ENCODE measurements at regions not wholly inside any gene's neighbourhood (a gene's known extent, or its start where the extent isn't known, plus 50 kb on each side); places are given as distances from the start of the nearest gene placed in this dataset.
"Not testable (repeated sequence)": the region's sequence is repeated elsewhere in the genome, so short reads cannot be mapped to it uniquely, and the experiment has no call there.

DNA sequence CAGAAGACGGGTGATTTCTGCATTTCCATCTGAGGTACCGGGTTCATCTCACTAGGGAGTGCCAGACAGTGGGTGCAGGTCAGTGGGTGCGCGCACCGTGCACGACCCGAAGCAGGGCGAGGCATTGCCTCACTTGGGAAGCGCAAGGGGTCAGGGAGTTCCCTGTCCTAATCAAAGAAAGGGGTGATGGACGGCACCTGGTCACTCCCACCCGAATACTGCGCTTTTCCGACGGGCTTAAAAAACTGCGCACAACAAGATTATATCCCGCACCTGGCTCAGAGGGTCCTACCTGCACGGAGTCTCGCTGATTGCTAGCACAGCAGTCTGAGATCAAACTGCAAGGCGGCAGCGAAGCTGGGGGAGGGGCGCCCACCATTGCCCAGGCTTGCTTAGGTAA lies 1403.1 kb downstream of the REEP3 start:
- not testable (repeated sequence) for DNase-seq (ENCODE audit: low read depth in 2 of 3, low spot score in 1 of 3)

DNA sequence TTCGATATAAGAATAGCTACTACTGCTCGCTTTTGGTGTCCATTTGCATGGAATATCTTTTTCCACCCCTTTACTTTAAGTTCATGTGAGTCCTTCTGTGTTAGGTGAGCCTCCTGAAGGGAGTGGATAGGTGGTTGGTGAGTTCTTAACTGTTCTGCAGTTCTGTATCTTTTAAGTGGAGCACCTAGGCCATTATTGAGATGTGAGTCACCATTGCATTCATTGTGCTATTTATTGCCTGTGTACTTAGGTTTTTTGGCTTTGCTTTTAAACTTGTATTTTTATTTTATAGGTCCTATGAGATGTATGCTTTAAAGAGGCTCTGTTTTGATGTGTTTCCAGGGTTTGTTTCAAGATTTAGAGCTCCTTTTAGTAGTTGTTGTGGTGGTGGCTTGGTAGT lies 1430.8 kb downstream of the REEP3 start:
- no peak for DNase-seq (ENCODE audit: low read depth in 2 of 3, low spot score in 1 of 3)

DNA sequence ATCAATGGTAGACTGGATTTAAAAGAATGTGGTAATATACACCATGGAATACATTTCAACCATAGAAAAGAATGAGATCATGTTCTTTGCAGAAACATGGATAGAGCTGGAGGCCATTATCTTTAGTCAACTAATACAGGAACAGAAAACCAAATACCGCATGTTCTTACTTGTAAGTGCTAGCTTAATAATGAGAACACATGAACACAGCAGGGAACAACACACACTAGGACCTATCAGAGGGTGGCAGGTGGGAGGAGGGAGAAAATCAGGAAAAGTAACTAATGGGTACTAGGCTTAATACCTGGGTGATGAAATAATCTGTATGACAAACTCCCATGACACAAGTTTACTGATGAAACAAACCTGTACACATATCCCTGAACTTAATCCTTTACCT lies 1435.2 kb downstream of the REEP3 start:
- no peak for DNase-seq (ENCODE audit: low read depth in 2 of 3, low spot score in 1 of 3)

DNA sequence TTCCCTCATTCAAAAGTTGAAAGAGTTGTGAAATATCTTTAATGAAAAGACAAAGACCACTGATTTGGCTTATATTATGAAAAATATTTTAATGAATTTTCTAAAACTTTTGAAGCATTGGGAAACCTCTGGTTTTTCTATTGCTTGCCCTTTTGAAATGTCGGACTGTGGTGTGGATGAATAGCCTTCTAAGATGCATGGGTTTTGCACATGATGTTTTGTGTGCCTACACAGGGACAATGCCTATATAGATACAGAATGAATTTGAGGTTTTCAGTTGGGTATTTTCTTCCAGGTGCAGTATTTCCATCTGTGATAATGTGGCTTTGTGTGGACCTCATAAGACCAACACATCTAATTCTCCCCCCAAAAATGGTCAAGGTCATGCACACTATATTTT lies 1437.9 kb downstream of the REEP3 start:
- no peak for DNase-seq (ENCODE audit: low read depth in 2 of 3, low spot score in 1 of 3)

DNA sequence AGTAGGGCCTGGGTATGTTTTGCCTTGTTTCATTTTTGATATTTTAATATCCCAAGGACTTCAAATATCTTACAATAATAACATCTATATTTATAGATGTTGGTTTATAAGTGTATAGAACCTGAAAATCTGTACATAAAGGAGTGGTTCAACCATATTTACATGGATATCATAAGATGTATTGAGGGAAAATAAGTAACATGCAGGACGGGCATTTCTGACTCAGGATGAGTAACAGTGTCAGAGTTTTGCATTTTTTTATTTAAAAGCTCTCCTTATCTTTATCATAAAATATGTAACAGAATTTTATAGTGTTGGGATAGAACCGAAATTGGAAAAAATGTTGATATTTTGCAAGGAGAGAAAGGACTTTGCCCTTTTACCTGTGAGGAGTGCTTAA lies 1438.7 kb downstream of the REEP3 start:
- DNase-seq (ENCODE audit: low read depth in 2 of 3, low spot score in 1 of 3): no peak

DNA sequence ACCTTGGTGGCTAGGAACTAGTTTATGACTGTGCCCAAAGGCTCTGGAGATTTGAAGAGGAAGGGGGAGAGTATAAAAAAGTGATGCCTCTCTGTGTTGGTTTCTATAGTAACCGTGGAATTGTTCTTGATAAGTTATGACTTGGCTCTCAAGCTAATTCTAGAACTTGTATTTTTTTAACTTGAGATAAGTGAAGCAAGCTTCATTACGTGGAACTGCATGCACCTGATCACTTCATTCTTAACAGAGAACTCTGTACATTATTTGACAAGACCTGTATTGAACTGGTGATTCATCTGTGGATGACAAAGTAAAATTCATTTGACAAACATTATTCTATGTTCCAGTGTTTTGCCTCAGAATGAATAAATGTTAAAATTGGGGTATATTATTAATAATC lies 1452.2 kb downstream of the REEP3 start:
- no peak for DNase-seq (ENCODE audit: low read depth in 2 of 3, low spot score in 1 of 3)

DNA sequence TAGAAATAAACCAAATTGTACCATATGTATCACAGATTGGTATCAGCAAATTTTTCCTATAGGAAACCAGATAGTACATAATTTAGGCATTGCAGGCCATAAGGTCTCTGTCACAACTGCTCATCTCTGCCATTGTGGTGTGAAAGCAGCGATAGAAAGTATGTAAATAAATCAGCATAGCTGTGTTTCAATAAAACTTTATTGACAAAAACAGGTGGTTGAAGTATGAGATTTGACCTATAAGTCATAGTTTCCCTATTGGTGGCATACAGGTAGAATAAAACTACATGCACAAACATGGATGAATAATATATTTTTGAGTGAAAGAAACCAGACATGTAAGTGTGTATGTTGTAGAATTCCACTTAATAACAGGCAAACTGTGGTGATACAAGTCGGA lies 1454.9 kb downstream of the REEP3 start:
- no peak for DNase-seq (ENCODE audit: low read depth in 2 of 3, low spot score in 1 of 3)

DNA sequence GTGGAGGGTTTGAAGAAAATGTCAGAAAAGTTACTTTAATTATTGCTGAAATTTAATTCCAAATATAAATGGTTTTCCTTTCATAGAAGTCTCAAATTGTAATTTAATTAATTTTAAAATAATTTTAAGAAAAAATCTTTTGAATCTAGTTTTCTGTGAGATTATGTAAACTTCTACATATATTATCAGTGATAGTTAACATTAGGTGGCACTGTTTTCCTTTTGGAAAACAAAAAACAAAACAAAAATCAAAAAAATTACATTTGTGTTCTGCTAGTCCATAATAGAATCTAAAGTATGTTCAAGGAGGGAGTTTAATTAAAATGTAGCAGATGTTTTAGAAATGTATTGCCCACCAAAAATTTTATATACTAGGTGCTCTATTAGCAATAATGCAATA lies 1456.7 kb downstream of the REEP3 start:
- no peak for DNase-seq (ENCODE audit: low read depth in 2 of 3, low spot score in 1 of 3)

DNA sequence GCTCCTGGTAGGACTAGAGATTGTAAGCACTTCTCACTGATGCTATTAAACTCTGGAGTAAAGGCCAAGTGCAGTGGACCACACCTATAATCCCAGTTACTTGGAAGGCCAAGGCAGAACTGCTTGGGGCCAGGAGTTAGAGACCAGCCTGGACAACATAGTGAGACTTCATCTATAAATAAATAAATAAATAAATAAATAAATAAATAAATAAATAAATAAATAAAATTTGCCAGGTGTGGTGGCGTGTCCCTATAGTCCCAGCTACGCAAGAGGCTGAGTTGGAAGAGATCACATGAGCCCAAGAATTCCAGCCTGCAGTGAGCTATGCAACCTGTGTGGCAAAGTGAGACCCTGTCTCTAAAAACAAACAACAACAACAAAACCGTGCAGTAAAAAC lies 1475.7 kb downstream of the REEP3 start:
- DNase-seq (ENCODE audit: low read depth in 2 of 3, low spot score in 1 of 3): no peak

DNA sequence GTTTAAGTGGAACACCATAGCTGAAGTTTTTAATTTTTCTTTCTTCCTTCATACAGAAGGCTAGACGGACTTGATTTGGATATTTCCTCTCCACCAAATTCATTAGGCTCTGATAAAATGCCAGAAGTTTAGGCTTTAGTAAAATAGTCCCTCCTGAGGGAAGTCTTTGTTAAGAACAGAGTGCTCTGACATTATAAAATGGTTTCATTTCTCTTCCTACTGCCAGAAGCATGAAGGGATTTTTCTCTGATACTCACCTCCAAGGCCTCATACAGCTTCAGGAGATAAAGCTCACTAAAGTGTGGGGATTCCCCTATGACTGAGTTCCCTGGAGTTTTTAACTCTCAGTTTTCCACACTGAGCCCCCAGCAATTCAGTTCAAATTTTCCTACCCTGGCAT lies 1489.6 kb downstream of the REEP3 start:
- no peak for DNase-seq (ENCODE audit: low read depth in 2 of 3, low spot score in 1 of 3)

DNA sequence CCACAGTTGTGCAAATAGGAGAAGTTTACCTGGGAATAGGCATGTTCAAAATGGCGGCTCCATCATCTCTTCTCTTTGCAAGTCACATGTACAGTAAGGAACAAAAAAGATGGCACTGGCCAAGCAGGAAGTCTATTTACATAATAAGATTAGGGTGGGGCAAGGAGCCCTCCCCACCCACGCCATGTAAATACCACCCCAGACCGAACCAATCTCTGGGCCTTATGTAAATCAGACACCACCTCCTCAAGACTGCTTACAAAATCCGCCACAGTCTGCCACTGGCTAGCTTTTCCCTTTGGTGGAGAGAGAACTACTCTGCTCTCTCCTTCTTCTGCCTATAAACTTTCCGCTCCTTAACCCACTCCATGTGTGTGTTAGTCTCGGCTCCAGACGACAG lies 1496.3 kb downstream of the REEP3 start:
- DNase-seq (ENCODE audit: low read depth in 2 of 3, low spot score in 1 of 3): no peak

DNA sequence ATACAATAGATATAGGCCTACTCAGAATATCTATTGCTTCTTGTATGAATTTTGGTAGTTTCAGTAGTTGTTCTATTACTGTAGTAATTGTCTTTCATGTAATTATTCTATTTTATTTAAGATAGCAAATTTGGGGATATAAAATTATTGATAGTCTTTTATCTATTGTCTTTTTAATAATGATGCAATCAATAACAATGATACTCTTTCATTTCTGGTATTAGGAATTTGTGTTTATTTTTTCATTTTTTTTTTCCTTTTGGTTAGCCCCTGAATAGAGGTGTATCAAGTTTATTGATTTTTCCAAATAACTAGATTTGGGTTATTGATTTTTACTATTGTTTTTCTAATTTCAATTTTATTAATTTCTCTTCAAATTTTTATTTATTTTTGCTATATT lies 1503.7 kb downstream of the REEP3 start:
- no peak for DNase-seq (ENCODE audit: low read depth in 2 of 3, low spot score in 1 of 3)

DNA sequence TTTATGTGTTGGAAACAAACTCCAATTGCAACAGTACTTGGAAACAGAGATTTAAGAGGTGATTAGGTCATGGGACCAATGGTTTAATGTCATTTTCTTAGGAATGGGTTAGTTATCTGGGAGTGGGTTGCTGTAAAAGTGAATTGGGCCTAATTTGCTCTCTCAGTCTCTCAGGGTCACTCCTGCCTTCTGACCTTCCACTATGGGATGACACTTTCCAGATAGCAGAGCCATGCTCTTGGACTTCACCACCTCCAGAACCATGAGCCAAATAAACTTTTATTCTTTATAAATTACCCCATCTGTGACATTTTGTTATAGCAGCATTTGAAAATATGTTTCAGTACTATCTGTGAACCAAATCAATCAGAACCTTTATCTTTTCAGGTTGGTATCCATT lies 1509.1 kb downstream of the REEP3 start:
- DNase-seq (ENCODE audit: low read depth in 2 of 3, low spot score in 1 of 3): no peak

DNA sequence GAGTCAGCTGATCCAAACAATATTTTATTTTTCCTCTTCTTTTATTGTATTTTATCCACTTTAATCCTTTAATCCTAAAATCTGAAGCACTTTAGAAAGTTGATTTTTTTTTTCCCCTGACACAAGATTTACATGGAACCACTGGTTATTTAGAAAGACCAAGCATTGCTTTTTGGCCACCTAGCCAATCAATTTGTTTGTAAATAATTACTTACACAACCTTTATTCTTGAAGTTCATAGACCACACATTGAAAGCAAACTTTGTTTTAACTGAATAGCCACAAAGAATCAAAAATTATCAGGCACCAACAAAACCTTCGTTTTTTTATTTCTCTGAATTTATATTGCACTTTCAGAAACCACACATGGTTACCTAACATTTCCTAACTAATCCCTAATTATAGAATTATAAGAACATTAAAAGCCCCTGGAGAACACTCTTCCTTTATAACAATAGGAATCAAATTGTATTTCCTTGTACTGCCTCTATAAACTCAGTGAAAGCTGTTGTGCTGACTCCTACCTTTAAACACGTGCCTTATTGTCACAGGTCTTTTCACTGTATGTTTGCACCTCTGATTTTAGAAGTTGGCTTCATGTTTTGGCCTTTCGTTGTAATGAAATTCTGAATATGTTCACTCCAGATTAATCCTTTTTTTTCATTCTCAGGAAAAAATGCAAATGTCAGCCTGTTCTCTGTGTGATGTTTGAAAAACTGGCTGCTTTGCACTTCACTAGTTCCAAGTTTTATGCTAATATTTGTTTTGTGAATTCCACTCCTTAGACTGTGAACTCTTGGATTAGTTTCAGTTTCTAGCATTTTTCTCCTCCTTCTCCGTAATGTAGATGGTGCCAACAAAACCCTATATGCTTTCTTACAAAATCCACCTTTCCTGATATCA lies 1511.9 kb downstream of the REEP3 start:
- DNase-seq (ENCODE audit: low read depth in 2 of 3, low spot score in 1 of 3): no peak

DNA sequence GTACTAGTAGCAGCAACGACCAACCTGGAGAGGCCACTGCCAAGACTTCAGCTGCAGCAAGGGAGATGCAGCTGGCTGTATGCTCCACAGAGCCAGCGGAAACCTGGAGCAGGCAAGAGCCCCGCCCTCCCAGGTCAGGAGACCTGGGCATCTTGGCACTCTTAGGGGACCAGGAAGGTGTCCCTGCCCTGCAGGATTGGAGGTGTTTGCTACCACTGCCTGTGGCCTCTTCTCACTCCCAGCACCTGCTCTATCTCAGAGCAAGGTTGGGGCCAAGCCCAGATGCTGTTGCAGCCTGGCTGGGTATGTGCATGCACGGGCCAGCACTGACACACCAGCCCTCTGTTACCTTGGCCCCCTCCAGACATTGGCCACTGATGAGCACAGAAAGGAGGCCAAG lies 1512.8 kb downstream of the REEP3 start:
- no peak for DNase-seq (ENCODE audit: low read depth in 2 of 3, low spot score in 1 of 3)

DNA sequence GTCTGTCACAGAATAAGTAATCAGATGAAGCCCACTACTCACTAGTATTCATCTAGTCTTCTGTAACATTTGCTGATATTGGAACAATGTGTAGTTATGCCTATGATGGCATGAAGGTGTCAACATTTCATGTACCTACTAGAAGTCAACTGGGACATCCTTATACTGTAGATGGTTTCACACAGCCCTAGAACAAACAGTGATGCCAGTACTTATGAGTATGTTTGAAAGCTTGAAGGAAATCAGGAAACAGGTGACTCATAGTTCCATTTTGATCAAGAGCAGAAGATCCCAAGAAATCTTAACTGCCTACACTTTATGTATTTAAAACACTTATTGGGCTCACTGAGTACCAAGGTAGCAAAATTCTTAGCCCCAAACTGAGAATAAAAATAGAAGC lies 1519.6 kb downstream of the REEP3 start:
- DNase-seq (ENCODE audit: low read depth in 2 of 3, low spot score in 1 of 3): no peak

DNA sequence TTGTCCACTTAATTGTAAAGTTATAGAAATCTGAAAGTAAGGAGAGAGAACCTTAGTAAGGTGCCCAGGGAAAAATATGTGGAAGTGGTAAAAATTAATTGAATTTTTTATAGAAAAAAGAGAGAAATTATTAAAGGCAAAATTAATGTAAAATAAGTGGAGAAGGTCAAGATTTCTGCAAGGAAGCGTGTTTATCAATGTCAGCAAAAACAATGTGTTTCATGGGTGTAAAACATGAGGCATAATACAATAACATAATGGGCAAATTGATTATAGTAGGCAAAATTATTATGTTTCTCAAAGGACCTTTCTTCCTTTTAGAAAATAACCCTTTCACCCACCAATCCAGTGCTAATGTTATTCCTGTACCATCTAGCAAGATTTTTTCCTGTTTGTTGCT lies 1520.1 kb downstream of the REEP3 start:
- DNase-seq (ENCODE audit: low read depth in 2 of 3, low spot score in 1 of 3): no peak

DNA sequence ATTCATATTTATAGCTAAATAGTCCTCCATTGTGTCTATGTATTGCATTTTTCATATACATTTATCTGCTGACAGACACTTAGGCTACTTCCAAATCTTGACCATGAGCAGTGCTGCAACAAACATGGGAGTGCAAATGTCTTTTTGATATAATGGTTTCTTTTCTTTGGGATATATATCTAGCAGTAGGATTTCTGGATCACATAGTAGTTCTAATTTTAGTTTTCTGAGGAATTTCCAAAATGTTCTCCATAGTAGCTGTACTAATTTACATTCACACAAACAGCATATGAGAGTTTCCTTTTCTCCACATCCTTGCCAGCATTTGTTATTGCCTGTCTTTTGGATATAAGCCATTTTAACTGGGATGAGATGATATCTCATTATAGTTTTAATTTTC lies 1521.3 kb downstream of the REEP3 start:
- no peak for DNase-seq (ENCODE audit: low read depth in 2 of 3, low spot score in 1 of 3)

DNA sequence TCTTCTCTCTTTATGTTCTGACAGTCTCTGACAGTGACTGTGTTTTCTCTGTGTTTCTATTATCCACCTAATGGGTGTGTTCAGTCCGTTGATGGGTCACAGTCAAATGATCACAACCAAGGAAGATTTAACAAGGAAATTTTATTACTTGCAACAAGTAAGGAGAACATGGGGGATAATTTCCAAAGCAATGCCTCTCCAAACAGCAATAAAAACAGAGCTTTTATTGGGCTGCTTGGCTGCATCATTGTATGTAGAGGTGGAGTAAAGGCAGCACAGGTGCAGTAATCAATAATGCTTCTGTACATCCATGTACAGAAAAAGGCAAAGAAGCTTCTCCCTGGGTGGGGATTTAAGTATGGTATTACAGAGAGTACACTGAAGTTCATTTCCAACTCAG lies 1525.6 kb downstream of the REEP3 start:
- DNase-seq (ENCODE audit: low read depth in 2 of 3, low spot score in 1 of 3): no peak

DNA sequence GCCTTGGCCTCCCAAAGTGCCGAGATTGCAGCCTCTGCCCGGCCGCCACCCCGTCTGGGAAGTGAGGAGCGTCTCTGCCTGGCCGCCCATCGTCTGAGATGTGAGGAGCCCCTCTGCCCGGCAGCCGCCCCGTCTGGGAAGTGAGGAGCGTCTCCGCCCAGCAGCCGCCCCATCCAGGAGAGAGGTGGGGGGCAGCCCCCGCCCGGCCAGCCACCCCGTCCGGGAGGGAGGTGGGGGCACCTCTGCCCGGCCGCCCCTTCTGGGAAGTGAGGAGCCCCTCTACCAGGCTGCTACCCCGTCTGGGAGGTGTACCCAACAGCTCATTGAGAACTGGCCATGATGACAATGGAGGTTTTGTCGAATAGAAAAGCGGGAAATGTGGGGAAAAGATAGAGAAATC lies 1530.9 kb downstream of the REEP3 start:
- DNase-seq (ENCODE audit: low read depth in 2 of 3, low spot score in 1 of 3): not testable (repeated sequence)

DNA sequence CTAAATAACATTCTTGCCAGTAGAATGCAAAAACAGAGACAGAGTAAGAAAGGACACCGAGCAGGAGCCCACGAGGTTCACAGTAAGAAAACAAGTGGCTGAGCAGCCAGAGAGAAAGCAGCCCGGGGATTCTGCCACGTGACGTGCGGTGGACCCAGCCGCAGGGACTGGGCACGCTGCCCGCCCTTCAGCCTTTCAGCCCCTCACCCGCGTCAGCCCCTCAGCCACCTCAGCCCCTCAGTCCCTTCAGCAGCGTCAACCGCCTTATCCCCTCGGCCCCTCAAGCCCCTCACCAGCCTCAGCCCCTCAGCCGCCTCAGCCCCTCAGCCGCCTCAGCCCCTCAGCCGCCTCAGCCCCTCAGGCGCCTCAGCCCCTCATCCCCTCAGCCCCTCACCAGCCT lies 1532.2 kb downstream of the REEP3 start:
- DNase-seq (ENCODE audit: low read depth in 2 of 3, low spot score in 1 of 3): not testable (repeated sequence)

DNA sequence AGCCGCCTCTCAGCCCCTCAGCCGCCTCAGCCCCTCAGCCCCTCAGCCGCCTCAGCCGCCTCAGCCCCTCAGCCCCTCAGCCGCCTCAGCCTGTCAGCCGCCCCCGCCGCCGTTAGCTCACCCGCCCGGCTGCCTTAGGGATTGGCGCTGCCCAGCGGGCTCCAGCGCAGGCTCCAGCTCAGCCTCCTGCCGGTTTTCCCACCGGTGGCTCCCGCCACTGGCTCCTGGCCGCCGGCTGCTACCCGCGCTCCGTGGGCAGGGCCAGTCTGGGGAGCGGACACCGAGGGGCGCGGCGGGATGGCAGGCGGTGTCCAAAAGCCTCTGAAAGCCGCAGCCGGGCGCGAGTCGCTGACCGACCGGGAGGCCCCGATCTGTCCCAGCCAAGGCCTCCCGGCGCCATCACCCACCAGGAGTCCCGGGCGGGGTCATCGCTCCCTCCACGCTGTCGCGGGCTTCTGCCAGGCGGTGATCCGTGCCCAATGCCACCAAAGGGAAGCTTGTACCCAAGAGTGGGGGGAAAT lies 1532.7 kb downstream of the REEP3 start:
- DNase-seq (ENCODE audit: low read depth in 2 of 3, low spot score in 1 of 3): not testable (repeated sequence)

DNA sequence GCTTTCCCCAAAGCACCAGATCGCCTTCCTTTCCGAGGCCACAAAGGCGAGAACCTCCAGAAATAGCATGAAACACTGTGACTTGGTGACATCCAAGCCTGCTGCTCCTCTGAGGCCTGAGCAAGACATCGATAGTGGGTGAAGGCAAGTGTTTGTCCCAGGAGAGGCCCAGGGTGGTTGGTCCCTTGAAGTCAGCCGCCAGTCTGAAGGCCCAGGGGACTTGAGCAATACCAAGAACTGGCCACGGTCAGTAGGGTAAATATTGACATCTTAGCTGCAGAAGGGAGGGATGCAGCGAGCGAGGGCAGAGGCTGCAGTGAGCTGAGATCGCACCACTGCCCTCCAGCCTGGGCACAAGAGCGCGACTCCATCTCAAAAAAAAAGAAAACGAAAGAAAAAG lies 1533.5 kb downstream of the REEP3 start:
- DNase-seq (ENCODE audit: low read depth in 2 of 3, low spot score in 1 of 3): not testable (repeated sequence)
